Vagina (tissue), 2 donors: ENCODE measurements at regions not wholly inside any gene's neighbourhood (a gene's known extent, or its start where the extent isn't known, plus 50 kb on each side); places are given as distances from the start of the nearest gene placed in this dataset.

Experiments
- DNase-seq, 2 donors: peaks; one replicate each; pipeline ENCODE4 v3.0.0-alpha.2; 2017; ENCODE audit errors: extremely low spot score in 2 of 2
- H3K27ac ChIP-seq: fragments of 200-600 bp; sonication (generic); one replicate; pipeline ENCODE4 v1.5.1; 2019
- H3K27me3 ChIP-seq: fragments of 200-600 bp; sonication (generic); one replicate; pipeline ENCODE4 v1.5.1; 2019
- H3K36me3 ChIP-seq, 2 donors: fragments of 200-600 bp; sonication (generic); one replicate each; pipeline ENCODE4 v1.5.1; 2017 to 2019
- H3K4me1 ChIP-seq: fragments of 200-600 bp; sonication (generic); one replicate; pipeline ENCODE4 v1.5.1; 2019
- H3K4me3 ChIP-seq, 2 donors: fragments of 200-600 bp; sonication (generic); 1 replicate in 1 of 2; 2 replicates in 1 of 2; pipeline ENCODE4 v1.5.1; 2016 to 2019
- H3K9me3 ChIP-seq: fragments of 200-600 bp; sonication (generic); one replicate; pipeline ENCODE4 v1.5.1; 2019
- CTCF ChIP-seq, 3 experiments: fragments of 450-650 bp in 2 of 3; fragments of 200-600 bp in 1 of 3; sonication (generic) in 1 of 3; IDR thresholded peaks; one replicate each; pipeline ENCODE4 v1.5.1; 2017 to 2019; ENCODE audit warnings: antibody characterized with exemption in 3 of 3, mild to moderate bottlenecking in 2 of 3, moderate library complexity in 2 of 3
- POLR2A ChIP-seq, 2 donors: fragments of 450-650 bp; IDR thresholded peaks; one replicate each; pipeline ENCODE4 v1.6.1; 2017; ENCODE audit warnings: antibody characterized with exemption in 2 of 2, mild to moderate bottlenecking in 2 of 2, moderate library complexity in 2 of 2
- POLR2AphosphoS5 ChIP-seq, 2 donors: sonication (generic); formaldehyde crosslinking; IDR thresholded peaks; one replicate each; pipeline ENCODE4 v1.9.0; 2017; ENCODE audit warnings: antibody characterized with exemption in 2 of 2, mild to moderate bottlenecking in 2 of 2, low read depth in 1 of 2; ENCODE audit not compliant: insufficient read depth in 1 of 2
- intact Hi-C: fragments of 100-400 bp; cut with DNase I; formaldehyde crosslinking; loops from one replicate; pipeline ENCODE4 v1.15.1; 2023

- Histone ChIP-seq H3K4me1 (no peaks in the 10 kb centered on the region), H3K27me3 (no peaks in the 10 kb centered on the region), H3K36me3 (no peaks in the 10 kb centered on the region), H3K4me3 (no peak overlapping the region), H3K9me3 (no peaks in the 10 kb centered on the region), H3K27ac (no peak overlapping the region)
- DNase-seq = no peak
- intact Hi-C loops = no loop called here
- TF ChIP-seq CTCF (IDR thresholded peaks at IDR 0.05) = no peak
- no peak for TF ChIP-seq POLR2AphosphoS5 (IDR thresholded peaks at IDR 0.05; ENCODE audit: insufficient read depth in 1 of 2, low read depth in 1 of 2)
These were observed 95.1 kb upstream of the UMPS start for GRCh38 chr3:124635169-124635539.

- H3K4me3 ChIP-seq = no peak overlapping the region
- no peaks in the 10 kb centered on the region for H3K27me3 ChIP-seq
- H3K9me3 ChIP-seq = no peaks in the 10 kb centered on the region
- H3K36me3 ChIP-seq = no peaks in the 10 kb centered on the region
- H3K4me1 ChIP-seq = no peaks in the 10 kb centered on the region
- intact Hi-C loops = no loop called here
- DNase-seq = no peak
- TF ChIP-seq POLR2AphosphoS5 (IDR thresholded peaks at IDR 0.05; ENCODE audit: insufficient read depth in 1 of 2, low read depth in 1 of 2) = no peak
- no peak for TF ChIP-seq CTCF (IDR thresholded peaks at IDR 0.05)
- no peak for TF ChIP-seq POLR2A (IDR thresholded peaks at IDR 0.05)
- no peak overlapping the region for H3K27ac ChIP-seq
These were observed 94.0 kb upstream of the UMPS start for GRCh38 chr3:124636101-124636862.

- H3K36me3 ChIP-seq = no peaks in the 10 kb centered on the region
- H3K27me3 ChIP-seq = no peaks in the 10 kb centered on the region
- H3K4me1 ChIP-seq = no peaks in the 10 kb centered on the region
- no peak for TF ChIP-seq POLR2A (IDR thresholded peaks at IDR 0.05)
- TF ChIP-seq CTCF (IDR thresholded peaks at IDR 0.05) = no peak
- no peak for TF ChIP-seq POLR2AphosphoS5 (IDR thresholded peaks at IDR 0.05; ENCODE audit: insufficient read depth in 1 of 2, low read depth in 1 of 2)
- intact Hi-C loops = no loop called here
- no peak overlapping the region for H3K4me3 ChIP-seq
- H3K9me3 ChIP-seq = no peaks in the 10 kb centered on the region
- no peak overlapping the region for H3K27ac ChIP-seq
- no peak for DNase-seq
These were observed 93.4 kb upstream of the UMPS start for GRCh38 chr3:124636863-124637296.

GRCh38 chr3:124639406-124640237, 90.6 kb upstream of the UMPS start:
- Histone ChIP-seq H3K36me3 (no peaks in the 10 kb centered on the region), H3K9me3 (no peaks in the 10 kb centered on the region), H3K4me3 (no peak overlapping the region), H3K27me3 (no peaks in the 10 kb centered on the region), H3K4me1 (no peaks in the 10 kb centered on the region), H3K27ac (no peak overlapping the region)
- no peak for DNase-seq
- no peak for TF ChIP-seq POLR2A (IDR thresholded peaks at IDR 0.05)
- intact Hi-C loops = no loop called here

- H3K36me3 ChIP-seq = no peaks in the 10 kb centered on the region
These were observed 89.5 kb upstream of the UMPS start for GRCh38 chr3:124640635-124641306.

More at GRCh38 chr3:124640635-124641306, 89.5 kb upstream of the UMPS start:
- H3K27ac ChIP-seq = no peak overlapping the region
- no peak overlapping the region for H3K4me3 ChIP-seq
- H3K27me3 ChIP-seq = no peaks in the 10 kb centered on the region
- DNase-seq = no peak
- H3K4me1 ChIP-seq = no peaks in the 10 kb centered on the region
- intact Hi-C loops = no loop called here
- no peak for TF ChIP-seq CTCF (IDR thresholded peaks at IDR 0.05)
- no peaks in the 10 kb centered on the region for H3K9me3 ChIP-seq
